Uterus (tissue), 2 donors: ENCODE measurements at regions not wholly inside any gene's neighbourhood (a gene's known extent, or its start where the extent isn't known, plus 50 kb on each side); places are given as distances from the start of the nearest gene placed in this dataset.

Source experiments
- POLR2A ChIP-seq, 2 donors: fragments of 450-650 bp; IDR thresholded peaks; one replicate each; pipeline ENCODE4 v1.6.1; 2016; ENCODE audit warnings: antibody characterized with exemption in 2 of 2, mild to moderate bottlenecking in 1 of 2, moderate library complexity in 1 of 2
- TF ChIP-seq, protein P1 (sequence below), 4 experiments: fragments of 200-600 bp in 2 of 4; fragments of 450-650 bp in 2 of 4; sonication (generic) in 2 of 4; IDR thresholded peaks; one replicate each; pipeline ENCODE4 v1.5.1; 2016 to 2019; ENCODE audit warnings: antibody characterized with exemption in 4 of 4, mild to moderate bottlenecking in 2 of 4, moderate library complexity in 1 of 4

DNA sequence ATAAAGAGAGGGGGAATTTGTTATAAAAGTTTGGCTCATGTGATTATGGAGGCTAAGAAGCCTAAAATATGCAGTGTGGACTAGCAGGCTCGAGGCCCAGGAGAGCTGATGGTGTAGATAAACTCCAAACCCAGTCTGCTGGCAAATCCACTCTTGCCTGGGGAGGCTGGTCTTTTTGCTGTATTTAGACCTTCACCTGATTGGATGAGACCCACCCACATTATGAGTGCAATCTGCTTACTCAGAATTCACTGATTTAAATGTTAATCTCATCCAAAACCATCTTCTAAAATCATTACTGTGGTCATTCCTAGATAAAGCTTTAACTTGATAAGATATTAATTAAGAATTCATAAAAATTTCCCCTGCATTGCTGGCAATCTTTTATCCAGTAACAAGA is 473.2 kb downstream of the TMA16 start:
- TF ChIP-seq, protein P1, sequence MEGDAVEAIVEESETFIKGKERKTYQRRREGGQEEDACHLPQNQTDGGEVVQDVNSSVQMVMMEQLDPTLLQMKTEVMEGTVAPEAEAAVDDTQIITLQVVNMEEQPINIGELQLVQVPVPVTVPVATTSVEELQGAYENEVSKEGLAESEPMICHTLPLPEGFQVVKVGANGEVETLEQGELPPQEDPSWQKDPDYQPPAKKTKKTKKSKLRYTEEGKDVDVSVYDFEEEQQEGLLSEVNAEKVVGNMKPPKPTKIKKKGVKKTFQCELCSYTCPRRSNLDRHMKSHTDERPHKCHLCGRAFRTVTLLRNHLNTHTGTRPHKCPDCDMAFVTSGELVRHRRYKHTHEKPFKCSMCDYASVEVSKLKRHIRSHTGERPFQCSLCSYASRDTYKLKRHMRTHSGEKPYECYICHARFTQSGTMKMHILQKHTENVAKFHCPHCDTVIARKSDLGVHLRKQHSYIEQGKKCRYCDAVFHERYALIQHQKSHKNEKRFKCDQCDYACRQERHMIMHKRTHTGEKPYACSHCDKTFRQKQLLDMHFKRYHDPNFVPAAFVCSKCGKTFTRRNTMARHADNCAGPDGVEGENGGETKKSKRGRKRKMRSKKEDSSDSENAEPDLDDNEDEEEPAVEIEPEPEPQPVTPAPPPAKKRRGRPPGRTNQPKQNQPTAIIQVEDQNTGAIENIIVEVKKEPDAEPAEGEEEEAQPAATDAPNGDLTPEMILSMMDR (IDR thresholded peaks at IDR 0.05) = no peak
- no peak for TF ChIP-seq POLR2A (IDR thresholded peaks at IDR 0.05)
